ENCODE measurements at regions not wholly inside any gene's neighbourhood (a gene's known extent, or its start where the extent isn't known, plus 50 kb on each side); places are given as distances from the start of the nearest gene placed in this dataset.

GRCh38 chr3:38878646-38879045 is 62.6 kb upstream of the SCN10A start:
- no peak overlapping the region for H3K56ac ChIP-seq (ENCODE audit: extremely low read depth, insufficient read depth, low read length)
- H2AFZ ChIP-seq (replicated peaks; ENCODE audit: low read length, poor library complexity) = no peak overlapping the region
- no peaks in the 10 kb centered on the region for H3K79me1 ChIP-seq (ENCODE audit: low read depth in 1 of 2, low read length in 2 of 2)
- H4K5ac ChIP-seq (ENCODE audit: low read depth, low read length) = no peak overlapping the region
- no peaks in the 10 kb centered on the region for H4K20me1 ChIP-seq (ENCODE audit: insufficient read depth, low read length)
- H3K27me3 ChIP-seq (ENCODE audit: control insufficient read depth, insufficient read depth, low read length) = peaks cover 3% of the 10 kb centered on the region
- H2BK120ac ChIP-seq (ENCODE audit: low read depth, low read length) = no peak overlapping the region
- POLR2A ChIA-PET (ENCODE audit: unreplicated experiment) = no interaction called here
- TF ChIP-seq CTCF (conservative IDR thresholded peaks at IDR 0.05; ENCODE audit: low read depth, low read length) (no peak), MAZ (IDR thresholded peaks at IDR 0.05; ENCODE audit: borderline replicate concordance, low read depth, low read length) (no peak), RCOR1 (IDR thresholded peaks at IDR 0.05; ENCODE audit: insufficient replicate concordance, low read length) (no peak), MXI1 (IDR thresholded peaks at IDR 0.05; ENCODE audit: borderline replicate concordance, low read depth, low read length) (no peak), RAD21 (IDR thresholded peaks at IDR 0.05; ENCODE audit: low read length) (no peak), NFE2L2 (IDR thresholded peaks at IDR 0.05; ENCODE audit: low read depth, low read length) (no peak), SMC3 (IDR thresholded peaks at IDR 0.05; ENCODE audit: low read depth, low read length) (no peak), POLR2A (IDR thresholded peaks at IDR 0.05; ENCODE audit: low read depth, low read length) (no peak), FOS (IDR thresholded peaks at IDR 0.05; ENCODE audit: low read depth, low read length) (no peak), RFX5 (IDR thresholded peaks at IDR 0.05; ENCODE audit: low read depth, low read length) (no peak), BHLHE40 (IDR thresholded peaks at IDR 0.05; ENCODE audit: low read depth, low read length) (no peak), CHD1 (IDR thresholded peaks at IDR 0.05; ENCODE audit: low read depth, low read length) (no peak), CEBPB (IDR thresholded peaks at IDR 0.05; ENCODE audit: low read depth, low read length) (no peak), MAFK (IDR thresholded peaks at IDR 0.05; ENCODE audit: low read depth, low read length) (no peak), USF2 (IDR thresholded peaks at IDR 0.05; ENCODE audit: low read depth, low read length) (no peak), ELK1 (IDR thresholded peaks at IDR 0.05; ENCODE audit: borderline replicate concordance, low read depth, low read length) (no peak)
- no peaks in the 10 kb centered on the region for H3K36me3 ChIP-seq (ENCODE audit: control insufficient read depth, insufficient read depth, low read length)
- no peaks in the 10 kb centered on the region for H3K9me1 ChIP-seq (ENCODE audit: insufficient read depth, low read length)
- H2BK5ac ChIP-seq (ENCODE audit: low read depth, low read length, poor library complexity, severe bottlenecking) = no peak overlapping the region
- CTCF ChIA-PET = no interaction called here
- H3K4ac ChIP-seq (ENCODE audit: low read depth, low read length) = no peak overlapping the region
- no peak overlapping the region for H3K27ac ChIP-seq (ENCODE audit: insufficient read depth, low read length)
- intact Hi-C loops (cut with micrococcal nuclease) = no loop called here
- H3K4me1 ChIP-seq (ENCODE audit: control insufficient read depth, insufficient read depth, low read length) = no peaks in the 10 kb centered on the region
- no peak overlapping the region for H3K23ac ChIP-seq (ENCODE audit: low read depth, low read length)
- H2BK20ac ChIP-seq (ENCODE audit: low read depth, low read length) = no peak overlapping the region
- H3K9me3 ChIP-seq (ENCODE audit: control insufficient read depth, insufficient read depth, low read length) = no peaks in the 10 kb centered on the region
- no peak overlapping the region for H4K91ac ChIP-seq (ENCODE audit: insufficient read depth, low read depth, low read length)
- in situ Hi-C loops (cut with MboI; ENCODE audit: low sequenced_read_pairs) = no loop called here
- no peak overlapping the region for H3K4me2 ChIP-seq (ENCODE audit: low read depth, low read length)
- H3K4me3 ChIP-seq (ENCODE audit: insufficient read depth, low read depth, low read length) = no peak overlapping the region
- no peak overlapping the region for H3K9ac ChIP-seq (ENCODE audit: low read depth, low read length)
- no peak overlapping the region for H3K18ac ChIP-seq (ENCODE audit: low read depth, low read length)
- H2AK5ac ChIP-seq (ENCODE audit: low read depth, low read length) = no peak overlapping the region
- H4K8ac ChIP-seq (ENCODE audit: low read depth in 2 of 2, low read length in 2 of 2) = no peak overlapping the region
- dilution Hi-C loops (cut with HindIII; ENCODE audit: low sequenced_read_pairs, unreplicated experiment) = no loop called here
- H3K14ac ChIP-seq (replicated peaks; ENCODE audit: low read depth, low read length) = no peak overlapping the region
- ATAC-seq (ENCODE audit: low read depth) = no peak
- H2BK15ac ChIP-seq (ENCODE audit: low read depth, low read length) = no peak overlapping the region
- H2AK9ac ChIP-seq (replicated peaks; ENCODE audit: low read depth, low read length, poor library complexity) = no peak overlapping the region
- no peak for DNase-seq
- no TSS peak for BruUV-seq (replicated peaks)

Data from IMR-90 (cell line).